Panc1 (cell line): ENCODE measurements at regions not wholly inside any gene's neighbourhood (a gene's known extent, or its start where the extent isn't known, plus 50 kb on each side); places are given as distances from the start of the nearest gene placed in this dataset.

Source experiments
- ATAC-seq: fragments of 200-7000 bp; cut with Tn5 transposase; 2 replicates; pipeline ENCODE4 v1.9.1; 2020; ENCODE audit warnings: mild to moderate bottlenecking, moderate library complexity
- BruUV-seq: library from RNA; stranded (reverse); fragments of 400-500 nt; replicated peaks from 2 replicates; lab custom pipeline; 2021; lab: Mats Ljungman, UMichigan
- CTCF ChIA-PET: fragments of 300-600 bp; sonication (Branson Sonifier 250); formaldehyde crosslinking; loops from one replicate; lab custom pipeline; 2022; ENCODE audit warnings: antibody characterized with exemption; lab: Charles Lee
- POLR2A ChIA-PET: fragments of 300-600 bp; sonication (Branson Sonifier 250); formaldehyde crosslinking; loops from one replicate; lab custom pipeline; 2022; ENCODE audit warnings: antibody characterized with exemption; lab: Charles Lee
- DNase-seq: peaks from one replicate; pipeline ENCODE4 v3.0.0-alpha.2; 2010; ENCODE audit warnings: low read depth, low spot score
- H3K27ac ChIP-seq: 2 replicates; pipeline ENCODE4 v1.5.1; 2011; ENCODE audit warnings: mild to moderate bottlenecking, low read length, inconsistent platforms
- H3K27me3 ChIP-seq: fragments of 200-500 bp; sonication (Bioruptor generic); 2 replicates; pipeline ENCODE4 v1.6.0; 2014; ENCODE audit warnings: low read length, inconsistent platforms; ENCODE audit not compliant: control insufficient read depth, insufficient read depth
- H3K36me3 ChIP-seq: fragments of 200-500 bp; sonication (Bioruptor generic); 2 replicates; pipeline ENCODE4 v1.5.1; 2014; ENCODE audit warnings: inconsistent platforms, mild to moderate bottlenecking, low read length, moderate library complexity; ENCODE audit not compliant: control insufficient read depth, insufficient read depth
- H3K4me1 ChIP-seq: 2 replicates; pipeline ENCODE4 v1.5.1; 2011; ENCODE audit warnings: inconsistent platforms, mild to moderate bottlenecking, low read length, moderate library complexity; ENCODE audit not compliant: control insufficient read depth, insufficient read depth
- H3K4me3 ChIP-seq, 2 experiments: 2 replicates each; pipeline ENCODE4 v1.5.1; 2011 to 2012; ENCODE audit warnings: low read depth in 2 of 2, low read length in 2 of 2, mild to moderate bottlenecking in 2 of 2, inconsistent platforms in 1 of 2, moderate library complexity in 1 of 2
- H3K9me3 ChIP-seq: fragments of 200-500 bp; sonication (Bioruptor generic); 2 replicates; pipeline ENCODE4 v1.5.1; 2014; ENCODE audit warnings: low read depth, mild to moderate bottlenecking, inconsistent platforms, low read length, moderate library complexity; ENCODE audit not compliant: control insufficient read depth, insufficient read depth
- CTCF ChIP-seq: fragments of 450-650 bp; IDR thresholded peaks from 2 replicates; pipeline ENCODE4 v1.5.1; 2017; ENCODE audit warnings: mild to moderate bottlenecking
- POLR2AphosphoS5 ChIP-seq: IDR thresholded peaks from 2 replicates; pipeline ENCODE4 v1.6.1; 2012; ENCODE audit warnings: mild to moderate bottlenecking, low read depth, low read length, moderate library complexity
- SIN3A ChIP-seq: IDR thresholded peaks from 2 replicates; pipeline ENCODE4 v1.6.1; 2012; ENCODE audit warnings: low read depth, mild to moderate bottlenecking, low read length, moderate library complexity, borderline replicate concordance; ENCODE audit not compliant: insufficient read depth
- TCF7L2 ChIP-seq: IDR thresholded peaks from 2 replicates; pipeline ENCODE4 v1.6.1; 2011; ENCODE audit warnings: mild to moderate bottlenecking, low read depth, low read length, inconsistent platforms
- in situ Hi-C: cut with HindIII; loops from 2 replicates; pipeline ENCODE4 v1.10.0; 2016; ENCODE audit warnings: low sequenced_read_pairs, low pct_unique_long_range_greater_than_20kb
- intact Hi-C: fragments of 100-400 bp; cut with micrococcal nuclease; formaldehyde crosslinking; loops from one replicate; pipeline ENCODE4 v1.10.0; 2022; ENCODE audit not compliant: unreplicated experiment
- TF ChIP-seq, protein P1 (sequence below), 2 experiments: IDR thresholded peaks; 2 replicates each; pipeline ENCODE4 v1.6.1; 2011 to 2012; ENCODE audit warnings: low read depth in 2 of 2, control low read depth in 1 of 2, low read length in 1 of 2, mild to moderate bottlenecking in 1 of 2, moderate library complexity in 1 of 2; ENCODE audit not compliant: insufficient read depth in 1 of 2

- BruUV-seq = no TSS peak
- Histone ChIP-seq H3K27me3 (no peaks in the 10 kb centered on the region), H3K27ac (no peak overlapping the region), H3K4me3 (no peak overlapping the region), H3K36me3 (no peaks in the 10 kb centered on the region), H3K4me1 (no peaks in the 10 kb centered on the region), H3K9me3 (no peaks in the 10 kb centered on the region)
- intact Hi-C loops = no loop called here
- POLR2A ChIA-PET = no interaction called here
- DNase-seq (no peak), ATAC-seq (no peak)
- in situ Hi-C loops = no loop called here
- CTCF ChIA-PET = no interaction called here
- TF ChIP-seq SIN3A = no peak
- no peak for TF ChIP-seq CTCF
- TF ChIP-seq TCF7L2 = no peak
- no peak for TF ChIP-seq POLR2AphosphoS5
- TF ChIP-seq, protein P1, sequence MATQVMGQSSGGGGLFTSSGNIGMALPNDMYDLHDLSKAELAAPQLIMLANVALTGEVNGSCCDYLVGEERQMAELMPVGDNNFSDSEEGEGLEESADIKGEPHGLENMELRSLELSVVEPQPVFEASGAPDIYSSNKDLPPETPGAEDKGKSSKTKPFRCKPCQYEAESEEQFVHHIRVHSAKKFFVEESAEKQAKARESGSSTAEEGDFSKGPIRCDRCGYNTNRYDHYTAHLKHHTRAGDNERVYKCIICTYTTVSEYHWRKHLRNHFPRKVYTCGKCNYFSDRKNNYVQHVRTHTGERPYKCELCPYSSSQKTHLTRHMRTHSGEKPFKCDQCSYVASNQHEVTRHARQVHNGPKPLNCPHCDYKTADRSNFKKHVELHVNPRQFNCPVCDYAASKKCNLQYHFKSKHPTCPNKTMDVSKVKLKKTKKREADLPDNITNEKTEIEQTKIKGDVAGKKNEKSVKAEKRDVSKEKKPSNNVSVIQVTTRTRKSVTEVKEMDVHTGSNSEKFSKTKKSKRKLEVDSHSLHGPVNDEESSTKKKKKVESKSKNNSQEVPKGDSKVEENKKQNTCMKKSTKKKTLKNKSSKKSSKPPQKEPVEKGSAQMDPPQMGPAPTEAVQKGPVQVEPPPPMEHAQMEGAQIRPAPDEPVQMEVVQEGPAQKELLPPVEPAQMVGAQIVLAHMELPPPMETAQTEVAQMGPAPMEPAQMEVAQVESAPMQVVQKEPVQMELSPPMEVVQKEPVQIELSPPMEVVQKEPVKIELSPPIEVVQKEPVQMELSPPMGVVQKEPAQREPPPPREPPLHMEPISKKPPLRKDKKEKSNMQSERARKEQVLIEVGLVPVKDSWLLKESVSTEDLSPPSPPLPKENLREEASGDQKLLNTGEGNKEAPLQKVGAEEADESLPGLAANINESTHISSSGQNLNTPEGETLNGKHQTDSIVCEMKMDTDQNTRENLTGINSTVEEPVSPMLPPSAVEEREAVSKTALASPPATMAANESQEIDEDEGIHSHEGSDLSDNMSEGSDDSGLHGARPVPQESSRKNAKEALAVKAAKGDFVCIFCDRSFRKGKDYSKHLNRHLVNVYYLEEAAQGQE (IDR thresholded peaks at IDR 0.05; ENCODE audit: insufficient read depth in 1 of 2, low read depth in 2 of 2, low read length in 1 of 2) = no peak
These were observed 84.2 kb upstream of the KIF5B start for GRCh38 chr10:32140403-32140802.

DNA sequence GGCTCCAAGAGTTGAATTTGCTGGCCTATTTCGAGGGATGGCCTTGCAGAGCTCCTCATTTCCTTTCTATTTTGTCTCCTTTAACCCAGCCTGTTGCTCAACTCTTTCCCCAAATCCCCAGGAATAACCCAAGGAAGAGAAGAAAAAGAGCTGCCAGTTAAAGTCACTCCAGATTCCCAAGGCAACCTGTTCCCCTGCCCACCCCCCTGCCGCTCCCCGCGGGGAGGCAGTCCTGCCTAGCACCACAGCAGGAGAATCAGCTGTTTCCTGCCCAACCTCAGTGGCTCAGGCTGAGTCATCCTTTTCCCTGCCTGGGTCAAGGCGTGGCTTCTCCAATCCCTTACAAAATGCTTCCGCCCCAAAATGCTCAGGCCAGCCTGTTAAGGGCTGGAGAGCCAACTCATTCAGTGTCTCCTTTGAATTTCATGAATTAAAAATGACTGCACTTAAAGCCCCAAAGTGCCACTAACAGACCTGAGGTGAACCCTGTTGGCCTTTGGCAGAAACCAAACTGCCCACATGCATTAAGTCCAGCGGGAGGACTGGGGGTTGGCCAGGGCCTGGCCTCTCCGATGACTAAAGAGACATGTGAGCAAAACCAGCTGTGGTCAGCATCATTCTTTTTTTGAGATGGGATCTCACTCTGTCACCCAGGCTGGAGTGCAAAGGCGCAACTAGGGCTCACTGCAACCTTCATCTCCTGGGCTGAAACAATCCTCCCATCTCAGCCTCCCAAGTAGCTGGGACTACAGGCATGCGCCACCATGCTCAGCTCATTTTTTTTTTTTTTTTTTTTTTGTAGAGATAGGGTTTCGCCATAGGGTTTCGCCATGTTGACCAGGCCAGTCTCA is 83.2 kb upstream of the KIF5B start:
- CTCF ChIA-PET = no interaction called here
- intact Hi-C loops (no loop called here), in situ Hi-C loops (no loop called here)

More for the DNA sequence above, 83.2 kb upstream of the KIF5B start:
- DNase-seq (peak; percentile 27), ATAC-seq (peak; percentile 88)
- TF ChIP-seq SIN3A = no peak
- TF ChIP-seq, protein P1 (IDR thresholded peaks at IDR 0.05; ENCODE audit: insufficient read depth in 1 of 2, low read depth in 2 of 2, low read length in 1 of 2) = no peak
- no peak for TF ChIP-seq CTCF
- TF ChIP-seq POLR2AphosphoS5 = no peak
- TF ChIP-seq TCF7L2 = no peak
- no peaks in the 10 kb centered on the region for H3K4me1 ChIP-seq
- H3K27ac ChIP-seq = no peak overlapping the region
- no peaks in the 10 kb centered on the region for H3K36me3 ChIP-seq
- H3K4me3 ChIP-seq = no peak overlapping the region
- H3K9me3 ChIP-seq = no peaks in the 10 kb centered on the region
- POLR2A ChIA-PET = interaction anchor here (0.6 kb wide), 1 partner anchor 214 kb away, joined by 10 read pairs; no protein-coding TSS in a partner anchor
- no TSS peak for BruUV-seq
- H3K27me3 ChIP-seq = no peaks in the 10 kb centered on the region
